ENCODE measurements at regions not wholly inside any gene's neighbourhood (a gene's known extent, or its start where the extent isn't known, plus 50 kb on each side); places are given as distances from the start of the nearest gene placed in this dataset.

GRCh38 chr14:37709419-37710195, 114.2 kb downstream of the TTC6 start:
- TF ChIP-seq POLR2A (IDR thresholded peaks at IDR 0.05; ENCODE audit: low read depth, low read length): no peak
- TF ChIP-seq TAF1 (IDR thresholded peaks at IDR 0.05; ENCODE audit: borderline replicate concordance, low read depth, low read length): no peak
